NCI-H226 (cell line): ENCODE measurements at regions not wholly inside any gene's neighbourhood (a gene's known extent, or its start where the extent isn't known, plus 50 kb on each side); places are given as distances from the start of the nearest gene placed in this dataset.

ENCODE experiments used
- DNase-seq: peaks from one replicate; pipeline ENCODE4 v3.0.0-alpha.2; 2015

GRCh38 chr9:106623558-106623957 lies 239.4 kb upstream of the ZNF462 start:
- no peak for DNase-seq

- DNase-seq, result no peak
These were observed 237.6 kb upstream of the ZNF462 start for GRCh38 chr9:106625259-106625789.

- DNase-seq, result no peak
These were observed 236.0 kb upstream of the ZNF462 start for GRCh38 chr9:106626936-106627335.

- no peak for DNase-seq
These were observed 230.3 kb upstream of the ZNF462 start for GRCh38 chr9:106632621-106633020.

- no peak for DNase-seq
These were observed 228.8 kb upstream of the ZNF462 start for GRCh38 chr9:106634183-106634582.

GRCh38 chr9:106634641-106635040 lies 228.3 kb upstream of the ZNF462 start:
- DNase-seq, result no peak

GRCh38 chr9:106637486-106637885 lies 225.5 kb upstream of the ZNF462 start:
- no peak for DNase-seq

- DNase-seq, result no peak
These were observed 222.9 kb upstream of the ZNF462 start for GRCh38 chr9:106639873-106640568.

GRCh38 chr9:106643211-106643930 lies 219.6 kb upstream of the ZNF462 start:
- no peak for DNase-seq

GRCh38 chr9:106644661-106645060 lies 218.3 kb upstream of the ZNF462 start:
- DNase-seq, result no peak

- DNase-seq, result no peak
These were observed 214.2 kb upstream of the ZNF462 start for GRCh38 chr9:106648799-106649198.

- DNase-seq, result no peak
These were observed 213.3 kb upstream of the ZNF462 start for GRCh38 chr9:106649664-106650063.

GRCh38 chr9:106653213-106653612 lies 209.8 kb upstream of the ZNF462 start:
- DNase-seq, result peak; percentile 4

- no peak for DNase-seq
These were observed 207.0 kb upstream of the ZNF462 start for GRCh38 chr9:106655966-106656365.

- DNase-seq, result no peak
These were observed 205.0 kb upstream of the ZNF462 start for GRCh38 chr9:106657926-106658325.

GRCh38 chr9:106668534-106668933 lies 194.4 kb upstream of the ZNF462 start:
- DNase-seq, result no peak

GRCh38 chr9:106669835-106670234 lies 193.1 kb upstream of the ZNF462 start:
- DNase-seq, result no peak

GRCh38 chr9:106670418-106670817 lies 192.5 kb upstream of the ZNF462 start:
- no peak for DNase-seq

- no peak for DNase-seq
These were observed 187.2 kb upstream of the ZNF462 start for GRCh38 chr9:106675780-106676179.

GRCh38 chr9:106677374-106677773 lies 185.6 kb upstream of the ZNF462 start:
- DNase-seq, result no peak

- no peak for DNase-seq
These were observed 185.1 kb upstream of the ZNF462 start for GRCh38 chr9:106677830-106678229.

GRCh38 chr9:106678273-106678672 lies 184.7 kb upstream of the ZNF462 start:
- no peak for DNase-seq

GRCh38 chr9:106682420-106682819 lies 180.5 kb upstream of the ZNF462 start:
- DNase-seq, result peak; percentile 71

GRCh38 chr9:106683454-106683853 lies 179.5 kb upstream of the ZNF462 start:
- no peak for DNase-seq
